ENCODE measurements at regions not wholly inside any gene's neighbourhood (a gene's known extent, or its start where the extent isn't known, plus 50 kb on each side); places are given as distances from the start of the nearest gene placed in this dataset.

GRCh38 chr2:78928502-78928901 lies 97.0 kb upstream of the REG3G start:
- Histone ChIP-seq H3K79me1 (ENCODE audit: low read depth in 1 of 2, low read length in 2 of 2) (no peaks in the 10 kb centered on the region), H3K9me1 (ENCODE audit: insufficient read depth, low read length) (no peaks in the 10 kb centered on the region), H2AK5ac (ENCODE audit: low read depth, low read length) (no peak overlapping the region), H3K14ac (replicated peaks; ENCODE audit: low read depth, low read length) (no peak overlapping the region), H4K5ac (ENCODE audit: low read depth, low read length) (no peak overlapping the region), H3K36me3 (ENCODE audit: control insufficient read depth, insufficient read depth, low read length) (no peaks in the 10 kb centered on the region), H4K91ac (ENCODE audit: insufficient read depth, low read depth, low read length) (no peak overlapping the region), H2BK120ac (ENCODE audit: low read depth, low read length) (no peak overlapping the region), H3K4ac (ENCODE audit: low read depth, low read length) (no peak overlapping the region), H3K27me3 (ENCODE audit: control insufficient read depth, insufficient read depth, low read length) (no peaks in the 10 kb centered on the region), H3K23ac (ENCODE audit: low read depth, low read length) (no peak overlapping the region), H3K18ac (ENCODE audit: low read depth, low read length) (no peak overlapping the region), H4K20me1 (ENCODE audit: insufficient read depth, low read length) (no peaks in the 10 kb centered on the region), H2BK20ac (ENCODE audit: low read depth, low read length) (no peak overlapping the region), H2BK15ac (ENCODE audit: low read depth, low read length) (no peak overlapping the region), H3K9ac (ENCODE audit: low read depth, low read length) (no peak overlapping the region), H3K27ac (ENCODE audit: insufficient read depth, low read length) (no peak overlapping the region), H2AFZ (replicated peaks; ENCODE audit: low read length, poor library complexity) (no peak overlapping the region), H3K4me2 (ENCODE audit: low read depth, low read length) (no peak overlapping the region), H3K4me3 (ENCODE audit: insufficient read depth, low read depth, low read length) (no peak overlapping the region), H3K9me3 (ENCODE audit: control insufficient read depth, insufficient read depth, low read length) (peaks cover 8% of the 10 kb centered on the region), H2BK5ac (ENCODE audit: low read depth, low read length, poor library complexity, severe bottlenecking) (no peak overlapping the region), H3K4me1 (ENCODE audit: control insufficient read depth, insufficient read depth, low read length) (no peaks in the 10 kb centered on the region), H3K56ac (ENCODE audit: extremely low read depth, insufficient read depth, low read length) (no peak overlapping the region; the same call in 1 of the 2 replicates), H2AK9ac (replicated peaks; ENCODE audit: low read depth, low read length, poor library complexity) (no peak overlapping the region), H4K8ac (ENCODE audit: low read depth in 2 of 2, low read length in 2 of 2) (no peak overlapping the region)
- no CpG with 5 or more reads among the region's 1 CpG for WGBS, 2 experiments (ENCODE audit: extremely low coverage in 2 of 2, insufficient read length in 1 of 2)
- TF ChIP-seq NFE2L2 (IDR thresholded peaks at IDR 0.05; ENCODE audit: low read depth, low read length) (no peak), RAD21 (IDR thresholded peaks at IDR 0.05; ENCODE audit: low read length) (no peak), RCOR1 (IDR thresholded peaks at IDR 0.05; ENCODE audit: insufficient replicate concordance, low read length) (no peak), SMC3 (IDR thresholded peaks at IDR 0.05; ENCODE audit: low read depth, low read length) (no peak), MXI1 (IDR thresholded peaks at IDR 0.05; ENCODE audit: borderline replicate concordance, low read depth, low read length) (no peak), ELK1 (IDR thresholded peaks at IDR 0.05; ENCODE audit: borderline replicate concordance, low read depth, low read length) (no peak), RFX5 (IDR thresholded peaks at IDR 0.05; ENCODE audit: low read depth, low read length) (no peak), BHLHE40 (IDR thresholded peaks at IDR 0.05; ENCODE audit: low read depth, low read length) (no peak), MAFK (IDR thresholded peaks at IDR 0.05; ENCODE audit: low read depth, low read length) (no peak), MAZ (IDR thresholded peaks at IDR 0.05; ENCODE audit: borderline replicate concordance, low read depth, low read length) (no peak), CEBPB (IDR thresholded peaks at IDR 0.05; ENCODE audit: low read depth, low read length) (no peak)
- TF ChIP-seq, protein P1, sequence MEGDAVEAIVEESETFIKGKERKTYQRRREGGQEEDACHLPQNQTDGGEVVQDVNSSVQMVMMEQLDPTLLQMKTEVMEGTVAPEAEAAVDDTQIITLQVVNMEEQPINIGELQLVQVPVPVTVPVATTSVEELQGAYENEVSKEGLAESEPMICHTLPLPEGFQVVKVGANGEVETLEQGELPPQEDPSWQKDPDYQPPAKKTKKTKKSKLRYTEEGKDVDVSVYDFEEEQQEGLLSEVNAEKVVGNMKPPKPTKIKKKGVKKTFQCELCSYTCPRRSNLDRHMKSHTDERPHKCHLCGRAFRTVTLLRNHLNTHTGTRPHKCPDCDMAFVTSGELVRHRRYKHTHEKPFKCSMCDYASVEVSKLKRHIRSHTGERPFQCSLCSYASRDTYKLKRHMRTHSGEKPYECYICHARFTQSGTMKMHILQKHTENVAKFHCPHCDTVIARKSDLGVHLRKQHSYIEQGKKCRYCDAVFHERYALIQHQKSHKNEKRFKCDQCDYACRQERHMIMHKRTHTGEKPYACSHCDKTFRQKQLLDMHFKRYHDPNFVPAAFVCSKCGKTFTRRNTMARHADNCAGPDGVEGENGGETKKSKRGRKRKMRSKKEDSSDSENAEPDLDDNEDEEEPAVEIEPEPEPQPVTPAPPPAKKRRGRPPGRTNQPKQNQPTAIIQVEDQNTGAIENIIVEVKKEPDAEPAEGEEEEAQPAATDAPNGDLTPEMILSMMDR (conservative IDR thresholded peaks at IDR 0.05; ENCODE audit: low read depth, low read length) = no peak
- ChIA-PET POLR2A (ENCODE audit: unreplicated experiment) (no interaction called here), CTCF (no interaction called here)
- ATAC-seq (ENCODE audit: low read depth) = no peak
- no TSS peak for BruUV-seq (replicated peaks)
- dilution Hi-C loops (cut with HindIII; ENCODE audit: low sequenced_read_pairs, unreplicated experiment) = no loop called here
- intact Hi-C loops (cut with micrococcal nuclease) = no loop called here
- in situ Hi-C loops (cut with MboI; ENCODE audit: low sequenced_read_pairs) = no loop called here
- no peak for DNase-seq

Data from IMR-90 (cell line).